Fibroblast of lung (primary cell): ENCODE measurements at regions not wholly inside any gene's neighbourhood (a gene's known extent, or its start where the extent isn't known, plus 50 kb on each side); places are given as distances from the start of the nearest gene placed in this dataset.

Source experiments
- DNase-seq, 2 donors: peaks; one replicate each; pipeline versions ENCODE4 v3.0.0 to v3.0.0-alpha.2; 2010; ENCODE audit warnings: low read depth in 2 of 2
- H2AFZ ChIP-seq: 2 replicates; pipeline ENCODE4 v1.5.1; 2012; ENCODE audit warnings: low read length, control low read depth, inconsistent platforms
- H3K27ac ChIP-seq: 2 replicates; pipeline ENCODE4 v1.5.1; 2011; ENCODE audit warnings: low read length, control low read depth; ENCODE audit not compliant: insufficient read depth
- H3K27me3 ChIP-seq: 2 replicates; pipeline ENCODE4 v1.5.1; 2011; ENCODE audit warnings: mild to moderate bottlenecking, low read length; ENCODE audit not compliant: control insufficient read depth, insufficient read depth
- H3K36me3 ChIP-seq: 2 replicates; pipeline ENCODE4 v1.5.1; 2011; ENCODE audit warnings: low read length; ENCODE audit not compliant: control insufficient read depth, insufficient read depth
- H3K4me1 ChIP-seq: 2 replicates; pipeline ENCODE4 v1.5.1; 2011; ENCODE audit warnings: low read length; ENCODE audit not compliant: control insufficient read depth, insufficient read depth; ENCODE audit errors: extremely low read depth
- H3K4me2 ChIP-seq: 2 replicates; pipeline ENCODE4 v1.5.1; 2011; ENCODE audit warnings: low read length, control low read depth; ENCODE audit not compliant: insufficient read depth; ENCODE audit errors: extremely low read depth
- H3K4me3 ChIP-seq, 4 experiments: fragments of 200-600 bp in 1 of 4; sonication (generic) in 1 of 4; replicated peaks in 1 of 4; 2 replicates each; pipeline ENCODE4 v1.5.1; 2011 to 2016; ENCODE audit warnings: low read length in 4 of 4, low read depth in 3 of 4, mild to moderate bottlenecking in 3 of 4, control low read depth in 2 of 4, inconsistent platforms in 1 of 4, mixed read lengths in 1 of 4; ENCODE audit not compliant: insufficient read depth in 1 of 4; ENCODE audit errors: control extremely low read depth in 1 of 4
- H3K79me2 ChIP-seq: 2 replicates; pipeline ENCODE4 v1.5.1; 2012; ENCODE audit warnings: mild to moderate bottlenecking, low read length, inconsistent platforms; ENCODE audit not compliant: control insufficient read depth, insufficient read depth
- H3K9ac ChIP-seq: 2 replicates; pipeline ENCODE4 v1.5.1; 2011; ENCODE audit warnings: mild to moderate bottlenecking, low read length, control low read depth; ENCODE audit not compliant: insufficient read depth
- H3K9me3 ChIP-seq: 2 replicates; pipeline ENCODE4 v1.5.1; 2012; ENCODE audit warnings: low read depth, low read length; ENCODE audit not compliant: control insufficient read depth, insufficient read depth
- H4K20me1 ChIP-seq: 2 replicates; pipeline ENCODE4 v1.5.1; 2011; ENCODE audit warnings: low read length; ENCODE audit not compliant: control insufficient read depth, insufficient read depth; ENCODE audit errors: extremely low read depth
- CTCF ChIP-seq, 2 donors: IDR thresholded peaks in 1 of 2; conservative IDR thresholded peaks in 1 of 2; 1 replicate in 1 of 2; 2 replicates in 1 of 2; pipeline ENCODE4 v1.5.1; 2011 to 2012; ENCODE audit warnings: low read length in 2 of 2, control low read depth in 1 of 2, inconsistent platforms in 1 of 2, low read depth in 1 of 2, mild to moderate bottlenecking in 1 of 2
- EZH2 ChIP-seq: IDR thresholded peaks from 2 replicates; pipeline ENCODE4 v1.5.1; 2012; ENCODE audit warnings: low read length, control low read depth, mild to moderate bottlenecking; ENCODE audit errors: missing control alignments

GRCh38 chr14:82854131-82854530 is 1320.5 kb upstream of the SEL1L start:
- no peak for TF ChIP-seq CTCF (conservative IDR thresholded peaks at IDR 0.05 in 1 of 2, IDR thresholded peaks at IDR 0.05 in 1 of 2; ENCODE audit: low read depth in 1 of 2, low read length in 2 of 2)
- no peak for TF ChIP-seq EZH2
- no peak overlapping the region for H2AFZ ChIP-seq
- no peak overlapping the region for H3K4me3 ChIP-seq
- no peaks in the 10 kb centered on the region for H3K27me3 ChIP-seq
- no peaks in the 10 kb centered on the region for H3K36me3 ChIP-seq
- no peak overlapping the region for H3K4me2 ChIP-seq
- H3K27ac ChIP-seq: no peak overlapping the region
- no peak for DNase-seq
- H3K9ac ChIP-seq: no peak overlapping the region
- H3K79me2 ChIP-seq: no peaks in the 10 kb centered on the region
- no peaks in the 10 kb centered on the region for H3K9me3 ChIP-seq
- H4K20me1 ChIP-seq: no peaks in the 10 kb centered on the region
- H3K4me1 ChIP-seq: no peaks in the 10 kb centered on the region

- Histone ChIP-seq H3K4me1 (no peaks in the 10 kb centered on the region), H3K4me3 (no peak overlapping the region), H3K36me3 (no peaks in the 10 kb centered on the region), H2AFZ (no peak overlapping the region), H3K27ac (no peak overlapping the region), H3K4me2 (no peak overlapping the region), H4K20me1 (no peaks in the 10 kb centered on the region), H3K9me3 (no peaks in the 10 kb centered on the region), H3K9ac (no peak overlapping the region), H3K27me3 (no peaks in the 10 kb centered on the region), H3K79me2 (no peaks in the 10 kb centered on the region)
- DNase-seq: no peak
- no peak for TF ChIP-seq CTCF (conservative IDR thresholded peaks at IDR 0.05 in 1 of 2, IDR thresholded peaks at IDR 0.05 in 1 of 2; ENCODE audit: low read depth in 1 of 2, low read length in 2 of 2)
- no peak for TF ChIP-seq EZH2
These were observed 1321.2 kb upstream of the SEL1L start for GRCh38 chr14:82854901-82855300.

- Histone ChIP-seq H2AFZ (no peak overlapping the region), H3K9ac (no peak overlapping the region), H3K4me2 (no peak overlapping the region), H4K20me1 (no peaks in the 10 kb centered on the region), H3K9me3 (no peaks in the 10 kb centered on the region), H3K4me1 (no peaks in the 10 kb centered on the region), H3K27me3 (no peaks in the 10 kb centered on the region), H3K4me3 (no peak overlapping the region), H3K79me2 (no peaks in the 10 kb centered on the region), H3K27ac (no peak overlapping the region), H3K36me3 (no peaks in the 10 kb centered on the region)
- peak; percentile 52 to 72 for DNase-seq
- TF ChIP-seq EZH2 (no peak), CTCF (conservative IDR thresholded peaks at IDR 0.05 in 1 of 2, IDR thresholded peaks at IDR 0.05 in 1 of 2; ENCODE audit: low read depth in 1 of 2, low read length in 2 of 2) (peak in 1 of 2 donors; percentile 43)
These were observed 1322.3 kb upstream of the SEL1L start for GRCh38 chr14:82855912-82856391.
